Stimulated activated CD8-positive, alpha-beta memory T cell treated with anti-CD3 and anti-CD28 coated beads, Interleukin-12 subunit alpha, Interleukin-12 subunit beta, amount 100 ng/mL, for 4 hours (primary cell): ENCODE measurements at regions not wholly inside any gene's neighbourhood (a gene's known extent, or its start where the extent isn't known, plus 50 kb on each side); places are given as distances from the start of the nearest gene placed in this dataset.

Source experiments
- DNase-seq: peaks from one replicate; pipeline ENCODE4 v3.0.0-alpha.2; 2020; ENCODE audit warnings: low read depth

DNA sequence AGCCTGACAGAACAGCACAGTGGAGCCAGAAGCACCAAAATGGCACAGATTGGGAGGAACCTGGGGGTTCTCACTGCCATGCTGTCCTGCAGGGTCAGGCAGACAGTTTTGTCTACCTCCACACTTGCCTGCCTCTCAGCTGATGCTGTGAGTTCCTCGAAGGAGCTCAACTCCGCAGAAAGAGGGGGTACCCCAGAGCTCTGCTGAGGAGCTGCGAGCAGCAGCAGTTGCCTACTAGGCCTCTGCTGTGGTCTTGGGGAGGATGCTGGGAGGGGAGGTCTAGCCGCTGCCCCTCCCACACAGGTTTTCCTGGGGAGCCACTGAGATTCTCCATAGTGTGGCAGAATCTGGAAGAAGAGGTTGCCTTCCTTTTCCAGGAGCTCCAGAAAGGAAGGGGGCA, 192.5 kb downstream of the FOXD2 start:
- DNase-seq, result no peak

- DNase-seq, result no peak
Measured at GRCh38 chr1:47631411-47631995, 193.7 kb downstream of the FOXD2 start.

- no peak for DNase-seq
Measured at GRCh38 chr1:47635111-47635510, 197.3 kb downstream of the FOXD2 start.

DNA sequence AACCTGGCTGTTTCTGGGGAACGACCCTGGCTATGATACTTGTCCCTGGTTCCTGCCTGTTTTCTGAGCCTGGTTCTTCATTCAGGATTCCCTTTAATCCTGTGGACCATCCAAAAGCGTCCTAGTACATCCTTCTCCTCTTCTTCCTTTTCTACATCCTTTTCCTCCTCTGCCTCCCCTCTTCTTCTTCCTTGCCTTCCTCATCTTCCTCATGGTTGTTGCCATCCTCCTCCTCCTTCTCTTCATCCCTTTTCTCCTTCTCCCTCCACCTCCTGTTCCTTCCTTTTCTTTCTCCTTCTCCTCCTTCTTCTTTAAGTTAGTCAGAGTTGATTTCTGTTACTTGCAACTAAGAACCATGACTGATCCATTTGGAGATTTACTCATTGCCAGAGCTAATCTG, 197.8 kb downstream of the FOXD2 start:
- no peak for DNase-seq

DNA sequence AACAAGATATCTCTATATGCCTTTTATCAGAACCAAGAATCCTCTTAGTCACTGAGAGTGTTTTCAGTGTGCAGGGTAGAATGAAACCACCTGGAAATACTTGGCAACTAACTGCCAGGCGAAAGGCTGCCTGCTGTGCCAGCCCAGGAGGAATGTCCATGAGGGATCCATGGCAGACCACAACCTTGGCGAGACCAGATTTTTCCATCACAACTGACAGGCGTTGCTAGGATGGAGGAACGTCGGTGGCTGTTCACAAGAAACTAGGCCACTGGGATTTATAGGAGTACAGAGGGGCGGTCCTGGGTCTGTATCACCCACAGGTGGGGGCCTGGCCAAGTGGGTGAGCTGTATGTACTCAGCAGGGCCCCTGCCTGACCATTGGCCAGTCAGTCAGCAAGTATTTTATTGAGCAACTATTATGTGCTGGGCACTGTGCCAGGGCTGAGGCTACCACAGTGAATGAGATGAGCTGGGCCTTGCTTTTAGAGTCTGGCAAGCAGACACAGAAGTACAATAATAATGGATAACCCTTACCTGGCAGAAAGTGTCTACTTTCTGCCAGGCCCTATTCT, 199.4 kb downstream of the FOXD2 start:
- no peak for DNase-seq

DNA sequence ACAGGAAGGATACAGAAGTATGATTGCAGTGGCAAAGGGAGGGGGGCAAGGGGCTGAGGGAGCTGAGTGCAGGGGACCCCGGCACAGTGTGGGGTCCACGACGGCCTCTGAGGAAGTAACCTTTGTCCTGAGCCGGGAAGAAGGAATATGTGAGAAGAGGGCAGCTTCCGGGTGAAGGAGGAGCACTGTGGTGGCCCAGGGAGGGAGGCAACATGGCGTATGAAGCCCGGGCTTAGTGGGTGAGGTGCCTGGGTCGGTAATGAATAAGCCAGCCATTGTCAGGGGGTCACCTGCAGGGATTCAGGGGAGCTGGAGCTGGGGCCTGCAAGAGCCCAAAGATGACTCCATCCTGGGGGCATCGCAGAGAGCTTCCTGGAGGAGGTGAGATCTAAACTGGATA, 200.4 kb downstream of the FOXD2 start:
- no peak for DNase-seq

DNA sequence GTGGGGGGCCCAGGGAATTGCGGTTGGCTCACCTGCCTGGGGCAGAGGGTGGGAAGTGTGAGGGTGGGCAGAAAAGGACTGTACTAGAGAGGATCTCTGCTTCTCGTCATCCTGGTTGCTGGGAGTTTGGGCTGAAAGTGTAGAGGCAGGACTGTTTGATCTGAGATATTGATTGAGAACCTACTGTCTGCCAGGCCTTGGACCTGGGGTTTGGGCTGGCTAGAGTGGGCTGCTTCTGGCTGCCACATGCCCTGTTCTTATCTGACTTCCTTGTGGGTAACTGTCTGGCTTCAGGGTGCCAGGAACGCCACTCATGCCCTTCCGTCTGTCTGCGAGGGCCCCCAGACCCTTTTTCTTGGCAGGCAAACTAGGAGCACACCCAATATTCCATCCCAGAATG, 200.9 kb downstream of the FOXD2 start:
- no peak for DNase-seq

DNA sequence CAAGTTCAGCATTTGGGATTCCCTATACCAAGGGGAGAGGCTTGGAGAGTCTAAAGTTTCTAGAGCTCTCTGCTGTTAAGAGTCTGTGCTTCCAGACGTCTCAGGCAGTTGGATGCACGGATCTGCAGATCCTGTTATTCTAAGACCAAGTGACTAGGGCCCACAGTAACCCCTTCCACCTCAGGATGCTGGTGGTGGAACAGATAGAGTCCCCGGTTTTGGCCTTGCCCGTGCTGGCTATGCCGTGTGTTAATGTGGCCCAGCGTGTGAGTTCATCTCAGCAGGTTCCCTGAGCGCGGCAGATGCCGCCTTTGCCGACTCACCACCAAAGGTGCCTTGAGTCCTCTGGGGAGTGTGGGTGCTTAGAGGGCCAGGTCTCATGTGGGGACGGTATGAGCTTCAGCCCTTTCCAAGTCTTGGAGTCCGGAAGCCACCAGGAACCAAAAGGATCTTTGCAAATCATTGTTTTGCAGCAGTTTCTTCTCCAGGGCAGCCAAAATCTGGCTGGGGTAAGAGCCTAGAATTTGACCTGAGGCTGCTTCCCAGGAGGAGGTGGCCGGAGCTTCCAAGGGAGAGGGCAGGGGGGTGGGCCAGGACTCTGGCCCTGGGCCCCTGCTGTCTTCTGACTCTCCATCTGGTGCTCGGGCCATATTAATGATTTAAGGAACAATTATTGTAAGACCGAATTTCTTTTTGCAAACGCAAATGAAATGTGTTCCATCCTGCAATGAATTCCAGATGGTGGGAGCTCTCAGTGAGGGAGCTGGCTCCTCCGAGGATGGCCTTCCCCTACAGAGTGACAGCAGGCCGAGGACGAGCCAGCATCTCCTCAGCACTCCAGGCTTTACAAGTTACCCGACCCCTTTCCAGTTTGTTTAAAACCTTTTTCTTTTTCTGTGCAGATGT, 205.7 kb downstream of the FOXD2 start:
- DNase-seq, result no peak

DNA sequence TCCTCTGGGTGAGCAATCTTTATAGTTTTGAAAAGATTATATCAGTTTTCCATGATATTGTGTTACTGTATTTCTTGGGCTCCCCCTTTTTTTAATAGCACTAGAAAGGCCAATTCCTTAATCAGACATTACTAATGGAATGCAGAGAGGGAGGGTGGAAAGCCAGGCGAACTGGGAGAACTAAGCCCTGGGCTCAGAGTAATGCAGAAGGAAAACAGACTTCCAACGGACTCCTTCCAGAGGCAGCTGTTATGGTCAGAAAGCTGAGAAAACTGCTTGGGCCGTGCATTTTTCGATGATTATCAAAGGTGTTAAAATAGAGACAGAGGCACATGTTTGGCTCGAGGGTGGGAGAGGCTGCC, 206.3 kb downstream of the FOXD2 start:
- DNase-seq, result no peak

GRCh38 chr1:47645151-47645550, 207.3 kb downstream of the FOXD2 start:
- no peak for DNase-seq

DNA sequence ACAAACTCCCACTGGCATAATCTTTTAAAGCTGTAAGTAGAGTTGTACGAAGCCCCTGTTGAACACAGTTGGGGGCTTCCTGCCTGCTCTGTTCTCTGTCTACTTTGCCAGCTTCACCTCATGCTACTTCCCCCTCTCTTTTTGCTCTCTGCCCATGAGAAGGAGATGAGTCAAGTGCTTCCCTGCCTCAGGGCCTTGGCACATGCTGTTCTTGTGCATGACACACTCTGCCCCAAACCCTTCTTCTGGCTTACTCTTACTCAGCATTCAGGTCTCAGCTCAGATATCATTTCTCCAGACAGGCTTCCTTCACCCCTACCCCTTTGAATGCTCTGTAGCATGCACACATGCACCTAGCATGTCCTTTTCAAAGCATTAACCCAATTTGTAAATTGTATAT, 208.8 kb downstream of the FOXD2 start:
- DNase-seq, result no peak

DNA sequence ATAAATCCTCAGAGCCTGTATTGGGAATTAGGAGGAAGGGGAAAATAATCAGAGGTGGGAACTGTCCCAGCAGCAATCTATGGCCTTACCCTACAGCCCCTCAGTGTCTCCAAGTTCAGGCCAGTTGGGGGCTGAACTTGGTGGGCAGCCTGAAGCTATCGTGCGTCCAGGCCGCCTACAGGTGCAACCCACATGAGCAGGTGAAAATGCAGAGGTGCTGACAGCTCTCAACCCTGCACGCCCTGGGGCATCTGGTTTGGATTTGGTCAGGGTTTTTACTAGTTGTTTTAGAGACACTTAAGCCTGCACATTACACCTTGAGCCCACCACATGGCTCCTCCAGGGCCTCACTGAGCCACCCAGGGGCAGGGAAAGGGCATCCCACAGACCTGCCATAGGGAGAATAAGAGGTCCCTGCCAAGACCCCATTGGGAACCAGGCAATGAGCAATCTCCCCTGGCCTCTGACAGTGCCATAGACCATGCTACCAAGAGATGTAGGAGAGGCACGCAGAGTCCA, 209.5 kb downstream of the FOXD2 start:
- no peak for DNase-seq

DNA sequence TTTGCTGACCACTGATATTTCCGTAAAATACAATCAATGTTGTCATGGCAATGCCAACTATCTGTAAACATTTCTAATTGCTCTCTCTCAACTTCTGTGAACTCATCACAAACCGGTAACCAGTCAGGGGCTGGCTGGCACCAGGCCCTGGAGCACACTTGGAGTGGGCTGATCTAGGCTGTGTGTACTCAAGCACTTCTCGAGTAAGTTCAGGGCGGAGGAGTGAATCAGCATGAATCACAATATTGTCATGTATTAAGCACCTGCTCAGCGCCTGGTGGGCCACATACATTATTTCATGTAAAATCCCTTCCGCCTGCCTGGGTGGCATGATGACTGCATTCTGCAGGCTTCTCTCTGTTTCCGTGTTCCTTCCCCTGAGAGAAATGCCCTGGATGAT, 212.4 kb downstream of the FOXD2 start:
- no peak for DNase-seq

- no peak for DNase-seq
Measured at GRCh38 chr1:47650611-47651010, 212.8 kb downstream of the FOXD2 start.

- DNase-seq, result no peak
Measured at GRCh38 chr1:47651311-47652089, 213.7 kb downstream of the FOXD2 start.

DNA sequence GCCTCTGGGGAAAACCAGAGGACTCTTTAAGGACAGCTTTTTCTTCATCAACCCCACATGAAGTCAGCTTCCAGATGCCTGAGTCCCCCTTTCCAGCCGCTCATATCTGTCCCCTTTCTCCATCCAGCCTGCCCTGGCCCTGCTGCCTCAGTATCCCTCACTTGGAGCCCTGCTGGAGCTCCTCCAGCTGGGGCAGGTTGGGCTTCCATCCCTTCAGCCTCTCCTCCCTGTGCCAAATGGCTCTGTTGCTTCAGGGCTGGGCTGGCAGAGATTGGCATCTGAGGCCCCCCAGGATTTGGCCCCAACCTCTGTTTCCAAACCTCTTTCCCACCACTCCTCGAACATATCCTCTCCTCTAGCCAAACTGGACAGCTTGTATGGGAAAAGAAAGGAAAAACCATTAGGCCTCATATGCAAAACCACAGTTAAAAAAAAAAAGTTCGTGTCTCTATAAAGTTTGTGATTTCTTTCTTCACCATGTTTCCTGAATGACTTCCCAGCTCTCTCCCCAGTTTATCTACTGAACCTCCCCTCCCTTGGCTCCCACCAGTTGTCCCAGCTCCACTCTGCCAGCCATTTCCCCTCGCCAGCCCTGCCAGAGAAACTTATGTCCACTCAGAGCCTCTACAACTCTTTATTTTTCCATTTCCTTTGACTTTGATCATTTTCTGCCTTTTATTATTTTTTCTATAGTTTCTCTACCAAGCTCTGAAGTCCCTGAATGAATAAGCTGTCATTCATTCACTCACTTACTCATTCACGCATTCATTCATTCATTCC, 217.9 kb downstream of the FOXD2 start:
- no peak for DNase-seq

DNA sequence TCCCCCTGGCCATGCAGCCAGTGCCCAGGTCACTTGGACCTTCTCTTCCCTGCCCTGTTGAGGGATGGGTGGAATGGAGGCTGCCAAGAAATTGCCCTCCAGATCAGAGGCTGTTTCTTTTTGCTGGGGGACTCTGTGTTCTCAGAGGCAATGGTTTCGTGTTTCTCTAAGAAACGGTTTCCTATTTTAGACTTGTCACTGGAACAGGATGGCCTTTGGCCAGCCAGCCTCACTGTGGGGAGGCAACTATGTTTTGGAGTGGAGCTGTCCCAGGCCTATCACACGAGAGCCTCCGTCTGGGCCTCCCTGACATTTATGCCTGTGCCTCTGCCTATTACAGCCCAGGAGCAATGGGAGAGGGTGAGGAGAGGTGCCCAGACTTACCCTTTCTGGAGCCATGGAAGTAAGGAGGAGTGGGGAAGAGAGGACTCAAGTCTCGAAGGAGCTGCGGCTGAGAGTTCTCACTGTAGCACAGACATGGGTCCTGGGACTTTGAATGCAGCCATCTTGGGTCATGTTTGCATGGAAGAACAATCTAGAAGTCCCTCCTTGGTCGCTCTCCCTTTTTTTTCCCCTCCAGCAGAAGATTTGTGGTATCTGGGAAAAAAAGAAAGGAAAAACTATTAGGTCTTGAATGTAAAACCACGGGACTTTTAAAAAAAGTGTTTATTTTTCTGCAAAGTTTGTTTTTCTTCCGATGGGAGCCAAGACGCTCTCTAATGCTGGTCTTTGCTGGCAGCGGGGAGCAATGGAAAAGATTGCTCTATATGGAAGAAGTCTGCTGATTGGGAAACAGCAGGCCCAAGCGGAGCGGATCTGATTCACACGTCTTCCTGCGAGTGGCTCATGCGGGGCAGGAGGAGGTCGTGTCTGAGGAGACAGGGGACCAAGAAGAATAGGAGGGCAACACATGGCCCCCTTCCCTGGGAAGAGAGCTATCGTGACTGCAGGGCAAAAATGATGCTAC, 219.2 kb downstream of the FOXD2 start:
- no peak for DNase-seq

- no peak for DNase-seq
Measured at GRCh38 chr1:47658161-47658920, 220.5 kb downstream of the FOXD2 start.

DNA sequence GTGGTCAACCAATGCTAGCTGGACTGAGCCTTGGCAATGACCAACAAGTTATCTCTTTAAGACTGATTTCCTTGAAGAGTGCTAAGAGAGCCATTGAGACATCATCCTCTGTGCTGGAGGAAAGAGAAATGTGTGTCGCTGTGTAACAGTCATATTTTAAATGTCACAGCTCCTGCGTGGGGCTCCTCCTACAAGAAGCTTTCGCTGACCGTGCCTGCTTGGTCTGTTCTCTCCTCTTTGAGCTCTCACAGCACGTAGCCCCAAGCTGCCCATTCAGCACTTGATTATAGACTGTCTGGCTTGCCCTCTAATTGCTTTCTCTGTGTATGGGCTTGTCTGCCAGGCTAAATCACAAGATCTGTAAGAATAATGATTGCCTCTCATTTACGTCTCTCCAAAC, 221.3 kb downstream of the FOXD2 start:
- DNase-seq, result no peak

DNA sequence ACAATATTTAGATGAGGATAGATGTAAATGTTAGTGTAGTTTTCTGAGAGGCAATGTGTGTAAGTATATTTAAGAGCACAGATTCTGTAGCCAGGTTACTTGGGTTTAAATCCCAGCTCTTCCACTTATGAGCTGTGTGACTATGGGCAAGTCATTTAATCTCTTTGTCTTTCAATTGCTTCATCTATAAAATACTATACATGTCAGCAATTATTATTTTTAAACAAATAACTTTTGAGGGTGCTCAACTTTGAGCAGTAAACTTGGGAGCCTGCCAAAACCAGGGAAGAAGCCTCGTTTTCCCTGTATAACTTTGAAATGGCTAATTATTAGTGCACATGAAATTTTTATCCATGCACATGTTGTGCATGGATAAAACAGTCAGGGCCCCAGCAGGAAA, 222.8 kb downstream of the FOXD2 start:
- DNase-seq, result no peak
